ENCODE measurements at regions not wholly inside any gene's neighbourhood (a gene's known extent, or its start where the extent isn't known, plus 50 kb on each side); places are given as distances from the start of the nearest gene placed in this dataset.
"Not testable (repeated sequence)": the region's sequence is repeated elsewhere in the genome, so short reads cannot be mapped to it uniquely, and the experiment has no call there.

- H3K4me3 Mint-ChIP-seq: no peak overlapping the region
- H3K9me3 Mint-ChIP-seq: peaks cover 2 to 9% (median 5%) of the 10 kb centered on the region in 3 donors
- H3K36me3 Mint-ChIP-seq: peaks cover 1% of the 10 kb centered on the region
- no peak overlapping the region for H3K27ac Mint-ChIP-seq
- H3K4me1 Mint-ChIP-seq: no peaks in the 10 kb centered on the region
- no peaks in the 10 kb centered on the region for H3K27me3 Mint-ChIP-seq
Observed at GRCh38 chr5:19122923-19123322, 865.1 kb downstream of the CDH18 start.

GRCh38 chr5:19125956-19126713 lies 861.9 kb downstream of the CDH18 start:
- no peaks in the 10 kb centered on the region for H3K4me1 Mint-ChIP-seq
- peaks cover 0 to 9% (median 4%) of the 10 kb centered on the region in 3 donors for H3K9me3 Mint-ChIP-seq
- peaks cover 1% of the 10 kb centered on the region for H3K36me3 Mint-ChIP-seq
- H3K4me3 Mint-ChIP-seq: no peak overlapping the region
- H3K27me3 Mint-ChIP-seq: no peaks in the 10 kb centered on the region
- no peak overlapping the region for H3K27ac Mint-ChIP-seq

- Mint-ChIP-seq H3K27ac (no peak overlapping the region), H3K9me3 (peaks cover 0 to 8% (median 2%) of the 10 kb centered on the region in 3 donors), H3K36me3 (no peaks in the 10 kb centered on the region), H3K4me1 (peaks cover 0 to 1% (median 0%) of the 10 kb centered on the region in 3 donors), H3K4me3 (no peak overlapping the region), H3K27me3 (no peaks in the 10 kb centered on the region)
Observed at GRCh38 chr5:19140276-19140675, 847.7 kb downstream of the CDH18 start.

GRCh38 chr5:19141937-19142524 lies 846.0 kb downstream of the CDH18 start:
- H3K4me3 Mint-ChIP-seq, H3K27ac Mint-ChIP-seq, H3K36me3 Mint-ChIP-seq, H3K9me3 Mint-ChIP-seq, H3K4me1 Mint-ChIP-seq, H3K27me3 Mint-ChIP-seq: not testable (repeated sequence)

- H3K4me3 Mint-ChIP-seq, H3K27ac Mint-ChIP-seq, H3K4me1 Mint-ChIP-seq, H3K9me3 Mint-ChIP-seq, H3K36me3 Mint-ChIP-seq, H3K27me3 Mint-ChIP-seq: not testable (repeated sequence)
Observed at GRCh38 chr5:19142713-19143414, 845.1 kb downstream of the CDH18 start.

GRCh38 chr5:19143935-19144334 lies 844.1 kb downstream of the CDH18 start:
- Mint-ChIP-seq H3K36me3 (no peaks in the 10 kb centered on the region), H3K9me3 (peaks cover 0 to 9% (median 2%) of the 10 kb centered on the region in 3 donors), H3K27me3 (no peaks in the 10 kb centered on the region), H3K4me3 (no peak overlapping the region), H3K27ac (no peak overlapping the region), H3K4me1 (peaks cover 0 to 1% (median 0%) of the 10 kb centered on the region in 3 donors)

- peaks cover 0 to 4% (median 0%) of the 10 kb centered on the region in 3 donors for H3K9me3 Mint-ChIP-seq
- H3K36me3 Mint-ChIP-seq: no peaks in the 10 kb centered on the region
- H3K27me3 Mint-ChIP-seq: no peaks in the 10 kb centered on the region
- no peak overlapping the region for H3K27ac Mint-ChIP-seq
- H3K4me3 Mint-ChIP-seq: no peak overlapping the region
- no peaks in the 10 kb centered on the region for H3K4me1 Mint-ChIP-seq
Observed at GRCh38 chr5:19169426-19169825, 818.6 kb downstream of the CDH18 start.

GRCh38 chr5:19172926-19173470 lies 815.0 kb downstream of the CDH18 start:
- H3K9me3 Mint-ChIP-seq: peaks cover 0 to 2% (median 0%) of the 10 kb centered on the region in 3 donors

GRCh38 chr5:19175776-19176570 lies 812.0 kb downstream of the CDH18 start:
- no peaks in the 10 kb centered on the region for H3K27me3 Mint-ChIP-seq
- no peak overlapping the region for H3K4me3 Mint-ChIP-seq
- no peak overlapping the region for H3K27ac Mint-ChIP-seq
- peaks cover 0 to 2% (median 0%) of the 10 kb centered on the region in 3 donors for H3K9me3 Mint-ChIP-seq
- no peaks in the 10 kb centered on the region for H3K36me3 Mint-ChIP-seq
- no peaks in the 10 kb centered on the region for H3K4me1 Mint-ChIP-seq

More at GRCh38 chr5:19172926-19173470, 815.0 kb downstream of the CDH18 start:
- Mint-ChIP-seq H3K4me1 (no peaks in the 10 kb centered on the region), H3K4me3 (no peak overlapping the region), H3K36me3 (no peaks in the 10 kb centered on the region), H3K27ac (no peak overlapping the region), H3K27me3 (no peaks in the 10 kb centered on the region)

- H3K9me3 Mint-ChIP-seq: peaks cover 0 to 2% (median 0%) of the 10 kb centered on the region in 3 donors
- H3K27me3 Mint-ChIP-seq: no peaks in the 10 kb centered on the region
- H3K36me3 Mint-ChIP-seq: no peaks in the 10 kb centered on the region
- no peaks in the 10 kb centered on the region for H3K4me1 Mint-ChIP-seq
- no peak overlapping the region for H3K27ac Mint-ChIP-seq
- no peak overlapping the region for H3K4me3 Mint-ChIP-seq
Observed at GRCh38 chr5:19179571-19179970, 808.4 kb downstream of the CDH18 start.

GRCh38 chr5:19189176-19189575 lies 798.8 kb downstream of the CDH18 start:
- H3K36me3 Mint-ChIP-seq: no peaks in the 10 kb centered on the region
- no peaks in the 10 kb centered on the region for H3K27me3 Mint-ChIP-seq
- no peak overlapping the region for H3K4me3 Mint-ChIP-seq
- no peaks in the 10 kb centered on the region for H3K9me3 Mint-ChIP-seq
- no peaks in the 10 kb centered on the region for H3K4me1 Mint-ChIP-seq
- no peak overlapping the region for H3K27ac Mint-ChIP-seq

GRCh38 chr5:19193631-19194030 lies 794.4 kb downstream of the CDH18 start:
- Mint-ChIP-seq H3K27me3 (no peaks in the 10 kb centered on the region), H3K4me3 (no peak overlapping the region), H3K9me3 (peaks cover 0 to 2% (median 2%) of the 10 kb centered on the region in 3 donors), H3K36me3 (no peaks in the 10 kb centered on the region), H3K27ac (no peak overlapping the region), H3K4me1 (no peaks in the 10 kb centered on the region)

GRCh38 chr5:19196631-19197030 lies 791.4 kb downstream of the CDH18 start:
- peaks cover 0 to 4% (median 2%) of the 10 kb centered on the region in 3 donors for H3K9me3 Mint-ChIP-seq
- no peaks in the 10 kb centered on the region for H3K4me1 Mint-ChIP-seq
- no peak overlapping the region for H3K4me3 Mint-ChIP-seq
- no peaks in the 10 kb centered on the region for H3K27me3 Mint-ChIP-seq
- H3K36me3 Mint-ChIP-seq: no peaks in the 10 kb centered on the region
- no peak overlapping the region for H3K27ac Mint-ChIP-seq

- H3K9me3 Mint-ChIP-seq: peaks cover 0 to 4% (median 0%) of the 10 kb centered on the region in 3 donors
- H3K36me3 Mint-ChIP-seq: no peaks in the 10 kb centered on the region
- H3K27ac Mint-ChIP-seq: peak overlapping the region in 1 of 3 donors; percentile 5
- H3K4me1 Mint-ChIP-seq: no peaks in the 10 kb centered on the region
- H3K27me3 Mint-ChIP-seq: no peaks in the 10 kb centered on the region
- no peak overlapping the region for H3K4me3 Mint-ChIP-seq
Observed at GRCh38 chr5:19200251-19200650, 787.7 kb downstream of the CDH18 start.
